ENCODE measurements at regions not wholly inside any gene's neighbourhood (a gene's known extent, or its start where the extent isn't known, plus 50 kb on each side); places are given as distances from the start of the nearest gene placed in this dataset.

DNA sequence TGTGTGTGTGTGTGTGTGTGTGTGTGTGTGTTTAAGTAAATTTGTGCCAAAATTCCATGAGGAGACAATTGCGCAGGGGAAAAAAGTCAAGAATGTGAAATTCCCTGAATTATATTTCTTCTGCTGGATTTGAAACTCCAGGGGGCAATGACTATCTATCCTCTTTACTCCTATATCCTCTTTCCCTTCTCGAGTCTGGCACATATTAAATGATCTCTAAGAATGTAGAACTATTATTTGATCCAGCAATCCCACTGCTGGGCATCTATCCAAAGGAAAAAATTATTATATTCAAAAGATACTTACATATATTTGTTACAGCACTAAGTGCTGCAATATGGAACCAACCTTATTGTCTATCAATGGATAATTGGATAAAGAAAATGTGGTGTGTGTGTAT is 350.1 kb upstream of the ADAMTS9 start:
- H3K4me3 ChIP-seq (ENCODE audit: low read length): no peak overlapping the region
- DNase-seq (ENCODE audit: low read depth): no peak
- TF ChIP-seq, protein P1, sequence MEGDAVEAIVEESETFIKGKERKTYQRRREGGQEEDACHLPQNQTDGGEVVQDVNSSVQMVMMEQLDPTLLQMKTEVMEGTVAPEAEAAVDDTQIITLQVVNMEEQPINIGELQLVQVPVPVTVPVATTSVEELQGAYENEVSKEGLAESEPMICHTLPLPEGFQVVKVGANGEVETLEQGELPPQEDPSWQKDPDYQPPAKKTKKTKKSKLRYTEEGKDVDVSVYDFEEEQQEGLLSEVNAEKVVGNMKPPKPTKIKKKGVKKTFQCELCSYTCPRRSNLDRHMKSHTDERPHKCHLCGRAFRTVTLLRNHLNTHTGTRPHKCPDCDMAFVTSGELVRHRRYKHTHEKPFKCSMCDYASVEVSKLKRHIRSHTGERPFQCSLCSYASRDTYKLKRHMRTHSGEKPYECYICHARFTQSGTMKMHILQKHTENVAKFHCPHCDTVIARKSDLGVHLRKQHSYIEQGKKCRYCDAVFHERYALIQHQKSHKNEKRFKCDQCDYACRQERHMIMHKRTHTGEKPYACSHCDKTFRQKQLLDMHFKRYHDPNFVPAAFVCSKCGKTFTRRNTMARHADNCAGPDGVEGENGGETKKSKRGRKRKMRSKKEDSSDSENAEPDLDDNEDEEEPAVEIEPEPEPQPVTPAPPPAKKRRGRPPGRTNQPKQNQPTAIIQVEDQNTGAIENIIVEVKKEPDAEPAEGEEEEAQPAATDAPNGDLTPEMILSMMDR (conservative IDR thresholded peaks at IDR 0.05; ENCODE audit: low read depth, low read length): no peak

DNA sequence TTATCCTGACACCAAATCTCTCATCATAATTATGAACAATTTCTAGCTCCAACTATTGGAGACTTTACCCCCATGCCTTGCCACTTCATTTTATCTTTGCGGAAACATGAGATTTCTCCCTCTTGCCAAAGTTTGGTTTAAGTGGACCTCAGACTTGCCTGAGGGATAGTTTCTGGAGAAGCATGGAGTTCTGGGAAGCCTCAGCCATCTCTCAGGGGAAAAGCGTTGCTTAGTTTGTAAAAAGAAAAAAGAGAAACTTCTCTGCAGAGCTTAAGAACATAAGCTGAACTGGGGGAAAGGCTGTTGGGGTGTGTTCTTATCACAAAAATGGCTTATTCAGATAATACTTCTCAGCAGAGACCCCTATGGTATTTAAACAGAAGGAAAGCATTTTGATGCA is 347.4 kb upstream of the ADAMTS9 start:
- DNase-seq (ENCODE audit: low read depth): no peak
- no peak overlapping the region for H3K4me3 ChIP-seq (ENCODE audit: low read length)
- TF ChIP-seq, protein P1 (conservative IDR thresholded peaks at IDR 0.05; ENCODE audit: low read depth, low read length): no peak

DNA sequence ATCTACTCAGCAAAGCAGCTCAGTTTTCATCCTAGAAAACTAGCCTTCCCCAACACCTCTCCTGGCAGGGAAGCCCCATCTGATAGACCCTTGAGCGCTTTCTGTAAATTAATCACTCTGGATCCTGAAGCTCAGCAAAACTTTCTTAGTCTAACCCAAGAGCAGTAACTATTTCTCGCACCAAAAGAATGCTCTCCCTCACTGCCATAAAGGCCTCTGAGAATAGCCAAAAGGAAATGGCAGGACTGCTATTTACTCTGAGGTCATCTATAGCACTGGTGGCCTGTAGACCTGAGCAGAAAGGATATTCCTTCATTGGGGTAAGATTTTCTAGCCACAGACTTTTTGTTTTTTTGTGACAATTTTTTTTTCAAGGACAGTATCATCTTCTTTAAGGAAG is 345.8 kb upstream of the ADAMTS9 start:
- no peak overlapping the region for H3K4me3 ChIP-seq (ENCODE audit: low read length)
- TF ChIP-seq, protein P1 (conservative IDR thresholded peaks at IDR 0.05; ENCODE audit: low read depth, low read length): no peak
- DNase-seq (ENCODE audit: low read depth): no peak

DNA sequence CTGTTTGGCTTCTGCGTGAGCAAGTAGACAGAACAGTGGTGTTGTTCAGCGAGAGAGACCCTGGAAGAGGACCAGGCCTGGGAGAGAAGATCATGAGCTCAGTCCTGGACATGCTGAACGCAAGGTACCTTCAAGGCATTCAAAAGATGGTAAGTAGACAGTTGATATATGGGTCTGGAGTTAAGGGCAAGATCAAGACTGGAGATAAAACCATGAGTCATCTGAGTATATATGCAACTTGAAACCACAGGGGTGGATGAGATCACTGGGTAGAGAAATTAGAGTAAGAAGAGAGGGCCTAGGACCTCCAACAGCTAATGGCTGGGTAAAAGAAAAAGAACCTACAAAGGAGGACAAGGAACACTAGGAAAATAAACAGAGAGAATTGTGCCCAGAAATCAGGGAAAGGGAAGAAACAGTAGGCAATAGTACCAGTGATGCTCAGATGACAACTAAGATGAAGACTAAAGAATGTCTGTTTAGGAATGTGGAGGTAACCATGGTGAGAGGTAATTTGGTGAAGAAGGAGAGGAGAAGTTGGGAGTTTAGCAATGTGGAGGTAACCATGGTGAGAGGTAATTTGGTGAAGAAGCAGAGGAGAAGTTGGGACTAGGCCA is 343.2 kb upstream of the ADAMTS9 start:
- DNase-seq (ENCODE audit: low read depth): peak; percentile 46
- TF ChIP-seq, protein P1 (conservative IDR thresholded peaks at IDR 0.05; ENCODE audit: low read depth, low read length): no peak
- H3K4me3 ChIP-seq (ENCODE audit: low read length): no peak overlapping the region

DNA sequence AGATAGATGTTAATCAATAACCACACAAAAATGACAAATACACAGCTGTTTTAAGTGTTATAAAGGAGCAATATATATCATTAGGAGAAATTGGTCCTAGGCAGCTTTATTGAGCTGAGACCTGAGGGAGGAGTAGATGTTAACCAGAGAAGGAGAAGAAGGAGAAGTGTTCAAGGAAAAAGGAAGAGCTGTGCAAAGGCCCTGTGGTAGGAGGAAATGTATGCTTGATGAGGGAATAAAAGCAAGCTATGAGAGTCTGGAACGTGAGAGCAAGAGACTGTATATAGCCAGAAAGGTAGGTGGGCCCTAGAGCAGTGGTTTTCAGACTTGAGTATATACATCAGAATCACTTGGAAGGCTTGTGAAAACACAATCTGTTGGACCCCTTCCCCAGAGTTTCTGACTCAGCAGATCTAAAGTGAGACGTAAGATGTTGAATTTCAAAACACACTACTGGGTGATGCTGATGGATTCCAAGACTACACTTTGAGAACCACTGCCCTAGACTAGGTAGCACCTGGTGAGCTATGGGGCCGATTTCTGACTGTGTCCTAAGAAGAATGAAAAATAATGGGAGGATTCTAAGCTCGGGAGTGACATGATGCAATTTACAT is 342.3 kb upstream of the ADAMTS9 start:
- H3K4me3 ChIP-seq (ENCODE audit: low read length): no peak overlapping the region
- TF ChIP-seq, protein P1 (conservative IDR thresholded peaks at IDR 0.05; ENCODE audit: low read depth, low read length): no peak
- DNase-seq (ENCODE audit: low read depth): no peak

DNA sequence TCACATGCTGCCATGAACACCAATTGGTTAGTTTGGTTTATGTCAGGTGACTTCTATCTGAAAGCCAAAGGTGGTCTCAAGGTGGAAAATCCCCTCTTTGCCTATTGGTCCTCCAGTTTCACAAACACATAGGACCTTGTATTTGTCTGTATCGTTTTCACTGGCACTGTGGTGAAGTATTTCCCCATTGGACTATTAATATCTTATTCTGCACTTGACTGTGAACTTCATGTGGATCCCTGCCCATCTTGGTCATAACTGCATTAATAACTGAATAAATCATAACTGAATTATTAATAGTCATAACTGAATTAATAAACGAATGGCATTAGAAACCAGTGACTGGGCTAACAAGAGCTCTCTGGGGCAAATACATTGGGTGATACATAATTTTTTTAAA is 341.3 kb upstream of the ADAMTS9 start:
- TF ChIP-seq, protein P1 (conservative IDR thresholded peaks at IDR 0.05; ENCODE audit: low read depth, low read length): no peak
- DNase-seq (ENCODE audit: low read depth): no peak
- H3K4me3 ChIP-seq (ENCODE audit: low read length): no peak overlapping the region

DNA sequence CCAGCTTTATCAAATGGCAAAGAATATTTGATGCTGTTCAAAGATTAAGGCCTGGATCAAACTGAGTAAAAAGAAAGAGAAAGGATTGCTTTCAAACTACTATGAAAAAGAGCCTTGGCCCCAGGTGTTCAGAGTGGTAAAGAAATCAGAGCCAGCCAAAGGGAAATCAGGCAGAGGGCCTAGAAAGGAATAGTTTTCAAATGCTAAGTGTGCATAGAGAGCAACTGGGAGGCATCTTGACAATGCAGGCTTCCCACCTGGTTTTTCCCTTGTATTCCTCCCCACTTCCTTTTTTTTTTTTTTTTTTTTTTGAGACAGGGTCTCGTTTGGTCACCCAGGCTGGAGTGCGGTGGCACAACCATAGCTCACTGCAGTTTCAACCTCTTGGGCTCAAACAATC is 340.2 kb upstream of the ADAMTS9 start:
- no peak for DNase-seq (ENCODE audit: low read depth)
- TF ChIP-seq, protein P1 (conservative IDR thresholded peaks at IDR 0.05; ENCODE audit: low read depth, low read length): no peak
- H3K4me3 ChIP-seq (ENCODE audit: low read length): no peak overlapping the region
